Endodermal cell (in vitro differentiated cells): ENCODE measurements at regions not wholly inside any gene's neighbourhood (a gene's known extent, or its start where the extent isn't known, plus 50 kb on each side); places are given as distances from the start of the nearest gene placed in this dataset.

ENCODE experiments used
- DNase-seq: peaks from one replicate; pipeline ENCODE4 v3.0.0-alpha.2; 2017
- H3K27ac ChIP-seq: 2 replicates; pipeline ENCODE4 v1.5.1; 2013; ENCODE audit warnings: mild to moderate bottlenecking, low read depth, low read length, moderate library complexity
- H3K27me3 ChIP-seq: 2 replicates; pipeline ENCODE4 v1.6.1; 2013; ENCODE audit warnings: mild to moderate bottlenecking, low read length, moderate library complexity; ENCODE audit not compliant: insufficient read depth, control insufficient read depth, poor library complexity, severe bottlenecking
- H3K36me3 ChIP-seq: 2 replicates; pipeline ENCODE4 v1.7.0; 2013; ENCODE audit warnings: mild to moderate bottlenecking, low read length, moderate library complexity; ENCODE audit not compliant: control insufficient read depth, insufficient read depth
- H3K4me1 ChIP-seq: one replicate; pipeline ENCODE4 v1.7.0; 2013; ENCODE audit warnings: low read length; ENCODE audit not compliant: control insufficient read depth, insufficient read depth
- H3K4me3 ChIP-seq: 2 replicates; pipeline ENCODE4 v1.5.1; 2013; ENCODE audit warnings: mild to moderate bottlenecking, low read length, moderate library complexity
- H3K9ac ChIP-seq: 2 replicates; pipeline ENCODE4 v1.6.1; 2013; ENCODE audit warnings: mild to moderate bottlenecking, low read length, moderate library complexity; ENCODE audit not compliant: poor library complexity, severe bottlenecking; ENCODE audit errors: extremely low read depth
- H3K9me3 ChIP-seq: 2 replicates; pipeline ENCODE4 v1.6.1; 2013; ENCODE audit warnings: mild to moderate bottlenecking, low read length, moderate library complexity; ENCODE audit not compliant: control insufficient read depth
- H3K27ac Mint-ChIP-seq: 2 replicates; pipeline ENCODE4 v1.8.0; 2020; ENCODE audit warnings: mixed read lengths
- H3K27me3 Mint-ChIP-seq: 2 replicates; pipeline ENCODE4 v1.8.0; 2021; ENCODE audit warnings: mild to moderate bottlenecking, mixed read lengths; ENCODE audit not compliant: insufficient read depth
- H3K36me3 Mint-ChIP-seq: 2 replicates; pipeline ENCODE4 v1.8.0; 2020; ENCODE audit warnings: low read depth, mixed read lengths
- H3K4me1 Mint-ChIP-seq: 2 replicates; pipeline ENCODE4 v1.8.0; 2020; ENCODE audit warnings: mixed read lengths
- H3K4me3 Mint-ChIP-seq: 2 replicates; pipeline ENCODE4 v1.8.0; 2020; ENCODE audit warnings: mild to moderate bottlenecking, moderate library complexity, mixed read lengths
- H3K9me3 Mint-ChIP-seq: 2 replicates; pipeline ENCODE4 v1.8.0; 2020; ENCODE audit warnings: mild to moderate bottlenecking, mixed read lengths
- CTCF ChIP-seq: fragments of 200-600 bp; sonication (generic); conservative IDR thresholded peaks from 2 replicates; pipeline ENCODE4 v1.5.0; 2021; ENCODE audit warnings: antibody characterized with exemption, mild to moderate bottlenecking
- WGBS, 2 experiments: methylation state at CpG; one replicate each; pipeline versions ENCODE4 v1.1.5 to v1.1.7; 2013; ENCODE audit warnings: missing lambda C conversion rate in 2 of 2, mixed read lengths in 1 of 2; ENCODE audit not compliant: insufficient coverage in 1 of 2, insufficient read length in 1 of 2; 5-methylcytosine and 5-hydroxymethylcytosine counted together

- Histone ChIP-seq H3K9me3 (no peaks in the 10 kb centered on the region), H3K27me3 (no peaks in the 10 kb centered on the region), H3K4me3 (no peak overlapping the region), H3K27ac (no peak overlapping the region), H3K36me3 (no peaks in the 10 kb centered on the region), H3K9ac (no peak overlapping the region), H3K4me1 (peaks cover 16% of the 10 kb centered on the region)
- H3K27ac Mint-ChIP-seq, result no peak overlapping the region
- H3K9me3 Mint-ChIP-seq, result no peaks in the 10 kb centered on the region
- H3K36me3 Mint-ChIP-seq, result no peaks in the 10 kb centered on the region
- no peak for DNase-seq
- H3K4me1 Mint-ChIP-seq, result peaks cover 54% of the 10 kb centered on the region
- 80 to 85% methylated on average over 4 to 6 of the region's 7 CpGs for WGBS, 2 experiments
- H3K4me3 Mint-ChIP-seq, result no peak overlapping the region
- no peak for TF ChIP-seq CTCF
- H3K27me3 Mint-ChIP-seq, result no peaks in the 10 kb centered on the region
Observed at GRCh38 chr6:43836507-43837240, 66.7 kb downstream of the VEGFA start.
